ENCODE measurements at regions not wholly inside any gene's neighbourhood (a gene's known extent, or its start where the extent isn't known, plus 50 kb on each side); places are given as distances from the start of the nearest gene placed in this dataset.
"Not testable (repeated sequence)": the region's sequence is repeated elsewhere in the genome, so short reads cannot be mapped to it uniquely, and the experiment has no call there.

DNA sequence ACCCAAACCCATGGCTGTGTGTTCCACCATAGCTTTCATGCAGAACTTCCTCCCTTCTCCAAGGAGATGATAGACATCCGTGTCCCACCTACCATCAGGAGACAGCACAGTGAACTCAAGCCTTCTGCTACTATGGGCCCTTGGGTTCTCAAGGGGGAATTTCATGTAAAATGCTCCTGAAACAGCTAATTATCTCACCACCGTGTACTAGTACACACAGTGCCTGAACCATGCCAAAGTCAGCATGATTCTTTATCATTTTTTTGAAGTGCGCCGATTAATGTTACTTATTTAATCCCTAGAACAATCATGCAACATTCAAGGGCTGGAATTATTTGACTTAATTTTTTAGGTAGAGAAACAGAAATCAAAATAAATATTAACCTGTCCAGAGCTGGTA is 147.2 kb downstream of the PPIAL4A start:
- TF ChIP-seq, protein P1, sequence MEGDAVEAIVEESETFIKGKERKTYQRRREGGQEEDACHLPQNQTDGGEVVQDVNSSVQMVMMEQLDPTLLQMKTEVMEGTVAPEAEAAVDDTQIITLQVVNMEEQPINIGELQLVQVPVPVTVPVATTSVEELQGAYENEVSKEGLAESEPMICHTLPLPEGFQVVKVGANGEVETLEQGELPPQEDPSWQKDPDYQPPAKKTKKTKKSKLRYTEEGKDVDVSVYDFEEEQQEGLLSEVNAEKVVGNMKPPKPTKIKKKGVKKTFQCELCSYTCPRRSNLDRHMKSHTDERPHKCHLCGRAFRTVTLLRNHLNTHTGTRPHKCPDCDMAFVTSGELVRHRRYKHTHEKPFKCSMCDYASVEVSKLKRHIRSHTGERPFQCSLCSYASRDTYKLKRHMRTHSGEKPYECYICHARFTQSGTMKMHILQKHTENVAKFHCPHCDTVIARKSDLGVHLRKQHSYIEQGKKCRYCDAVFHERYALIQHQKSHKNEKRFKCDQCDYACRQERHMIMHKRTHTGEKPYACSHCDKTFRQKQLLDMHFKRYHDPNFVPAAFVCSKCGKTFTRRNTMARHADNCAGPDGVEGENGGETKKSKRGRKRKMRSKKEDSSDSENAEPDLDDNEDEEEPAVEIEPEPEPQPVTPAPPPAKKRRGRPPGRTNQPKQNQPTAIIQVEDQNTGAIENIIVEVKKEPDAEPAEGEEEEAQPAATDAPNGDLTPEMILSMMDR (IDR thresholded peaks at IDR 0.05) = not testable (repeated sequence)
- TF ChIP-seq POLR2A (IDR thresholded peaks at IDR 0.05) = not testable (repeated sequence)

Measured in body of pancreas (tissue), 4 donors.